Subcutaneous abdominal adipose tissue (tissue), 5 donors: ENCODE measurements at regions not wholly inside any gene's neighbourhood (a gene's known extent, or its start where the extent isn't known, plus 50 kb on each side); places are given as distances from the start of the nearest gene placed in this dataset.

Experiments
- H3K27ac ChIP-seq: one replicate; pipeline ENCODE4 v1.7.0; 2013; ENCODE audit warnings: low read depth, mild to moderate bottlenecking, inconsistent platforms, low read length, moderate library complexity
- H3K27me3 ChIP-seq, 5 donors: one replicate each; pipeline ENCODE4 v1.7.0; 2013; ENCODE audit warnings: low read length in 5 of 5, inconsistent platforms in 1 of 5; ENCODE audit not compliant: control insufficient read depth in 5 of 5, insufficient read depth in 4 of 5
- H3K36me3 ChIP-seq, 5 donors: one replicate each; pipeline ENCODE4 v1.7.0; 2013; ENCODE audit warnings: low read length in 5 of 5; ENCODE audit not compliant: control insufficient read depth in 5 of 5, insufficient read depth in 5 of 5
- H3K4me1 ChIP-seq, 5 donors: one replicate each; pipeline ENCODE4 v1.7.0; 2013; ENCODE audit warnings: low read length in 5 of 5, mild to moderate bottlenecking in 3 of 5, moderate library complexity in 1 of 5; ENCODE audit not compliant: control insufficient read depth in 5 of 5, insufficient read depth in 5 of 5
- H3K4me3 ChIP-seq, 5 donors: one replicate each; pipeline ENCODE4 v1.7.0; 2013; ENCODE audit warnings: low read length in 5 of 5, low read depth in 1 of 5
- H3K9ac ChIP-seq, 5 donors: one replicate each; pipeline ENCODE4 v1.7.0; 2013; ENCODE audit warnings: low read length in 5 of 5, mild to moderate bottlenecking in 4 of 5, moderate library complexity in 3 of 5
- H3K9me3 ChIP-seq, 5 donors: one replicate each; pipeline ENCODE4 v1.7.0; 2013; ENCODE audit warnings: low read length in 5 of 5; ENCODE audit not compliant: control insufficient read depth in 5 of 5
- donor health status: healthy.
- donor health status: healthy.
- donor health status: healthy.
- donor health status: healthy.
- donor health status: healthy.

- Histone ChIP-seq H3K4me1 (no peaks in the 10 kb centered on the region), H3K27ac (no peak overlapping the region), H3K36me3 (no peaks in the 10 kb centered on the region), H3K9ac (no peak overlapping the region), H3K9me3 (peaks cover 0 to 14% (median 0%) of the 10 kb centered on the region in 5 donors), H3K27me3 (no peaks in the 10 kb centered on the region), H3K4me3 (no peak overlapping the region)
These were observed 195.4 kb upstream of the PPP1R2C start for GRCh38 chrX:42973321-42973720.

- Histone ChIP-seq H3K27ac (no peak overlapping the region), H3K36me3 (no peaks in the 10 kb centered on the region), H3K27me3 (no peaks in the 10 kb centered on the region), H3K9me3 (peaks cover 0 to 14% (median 0%) of the 10 kb centered on the region in 5 donors), H3K4me3 (no peak overlapping the region), H3K4me1 (no peaks in the 10 kb centered on the region), H3K9ac (no peak overlapping the region)
These were observed 197.9 kb upstream of the PPP1R2C start for GRCh38 chrX:42975906-42976305.

- Histone ChIP-seq H3K27ac (no peak overlapping the region), H3K4me3 (no peak overlapping the region), H3K36me3 (no peaks in the 10 kb centered on the region), H3K27me3 (no peaks in the 10 kb centered on the region), H3K9me3 (peaks cover 0 to 14% (median 0%) of the 10 kb centered on the region in 5 donors), H3K9ac (no peak overlapping the region), H3K4me1 (no peaks in the 10 kb centered on the region)
These were observed 198.9 kb upstream of the PPP1R2C start for GRCh38 chrX:42976746-42977366.

GRCh38 chrX:42978655-42979379, 200.9 kb upstream of the PPP1R2C start:
- H3K27ac ChIP-seq, result no peak overlapping the region
- H3K9me3 ChIP-seq, result peaks cover 0 to 14% (median 0%) of the 10 kb centered on the region in 5 donors
- no peak overlapping the region for H3K9ac ChIP-seq
- H3K4me3 ChIP-seq, result no peak overlapping the region
- H3K4me1 ChIP-seq, result no peaks in the 10 kb centered on the region
- H3K36me3 ChIP-seq, result no peaks in the 10 kb centered on the region
- H3K27me3 ChIP-seq, result no peaks in the 10 kb centered on the region

DNA sequence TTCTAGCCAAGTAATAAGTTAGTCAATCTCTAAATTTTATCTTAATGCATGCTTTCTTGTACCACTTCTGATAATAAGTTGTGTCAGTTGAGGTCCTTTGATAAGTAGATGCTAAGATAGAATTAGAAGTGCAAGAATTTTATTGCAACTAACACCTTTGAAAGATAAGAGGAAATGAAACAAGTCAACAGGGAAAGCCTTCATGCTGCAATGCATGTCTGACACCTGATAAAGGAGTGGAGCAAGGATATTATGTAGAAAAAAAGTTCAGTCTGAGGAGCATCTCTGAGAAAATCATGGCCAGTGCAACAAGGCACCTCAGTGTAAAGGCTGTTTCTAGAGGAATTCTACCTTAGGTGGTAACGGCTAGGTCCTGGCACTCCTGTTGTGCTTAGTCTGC, 210.7 kb upstream of the PPP1R2C start:
- H3K4me3 ChIP-seq, result no peak overlapping the region
- H3K36me3 ChIP-seq, result no peaks in the 10 kb centered on the region
- H3K9me3 ChIP-seq, result no peaks in the 10 kb centered on the region
- peaks cover 0 to 7% (median 0%) of the 10 kb centered on the region in 5 donors for H3K27me3 ChIP-seq
- no peak overlapping the region for H3K9ac ChIP-seq
- no peak overlapping the region for H3K27ac ChIP-seq
- no peaks in the 10 kb centered on the region for H3K4me1 ChIP-seq

DNA sequence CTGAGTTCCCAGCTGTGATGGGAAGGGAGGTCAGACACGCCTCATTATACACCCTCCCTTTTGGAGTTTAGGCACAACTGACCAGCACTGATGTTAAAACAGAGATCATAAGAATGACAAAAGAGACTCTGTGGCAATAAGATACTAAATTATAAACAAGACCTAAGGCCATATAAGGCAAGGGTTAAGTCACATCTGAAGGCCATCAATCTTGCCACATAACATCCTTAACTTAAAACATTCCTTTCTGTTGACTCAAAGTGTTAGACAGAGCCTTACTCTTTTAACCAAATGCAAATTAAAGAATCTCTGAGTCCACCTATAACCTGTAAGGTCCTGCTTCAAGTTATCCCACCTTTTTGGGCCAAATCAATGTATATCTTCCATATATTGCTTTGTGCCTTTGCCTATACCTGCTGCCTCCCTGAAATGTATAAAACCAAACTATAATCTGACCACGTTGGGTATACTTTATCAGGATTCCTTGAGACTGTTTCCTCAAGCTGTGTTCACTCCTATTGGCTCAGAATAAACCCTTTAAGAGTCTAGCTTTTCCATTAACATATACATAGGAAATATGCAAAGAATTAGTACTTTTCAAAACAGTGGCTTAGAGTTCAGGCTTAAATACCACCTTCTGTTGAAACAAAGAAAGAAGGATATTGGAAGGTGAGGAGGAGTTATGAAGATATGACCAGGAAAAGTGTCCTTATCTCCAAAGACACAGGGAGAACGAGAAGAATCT, 214.4 kb upstream of the PPP1R2C start:
- H3K9ac ChIP-seq, result no peak overlapping the region
- peaks cover 0 to 4% (median 0%) of the 10 kb centered on the region in 5 donors for H3K27me3 ChIP-seq
- H3K4me3 ChIP-seq, result no peak overlapping the region
- no peaks in the 10 kb centered on the region for H3K4me1 ChIP-seq
- no peaks in the 10 kb centered on the region for H3K9me3 ChIP-seq
- H3K27ac ChIP-seq, result no peak overlapping the region
- H3K36me3 ChIP-seq, result no peaks in the 10 kb centered on the region

DNA sequence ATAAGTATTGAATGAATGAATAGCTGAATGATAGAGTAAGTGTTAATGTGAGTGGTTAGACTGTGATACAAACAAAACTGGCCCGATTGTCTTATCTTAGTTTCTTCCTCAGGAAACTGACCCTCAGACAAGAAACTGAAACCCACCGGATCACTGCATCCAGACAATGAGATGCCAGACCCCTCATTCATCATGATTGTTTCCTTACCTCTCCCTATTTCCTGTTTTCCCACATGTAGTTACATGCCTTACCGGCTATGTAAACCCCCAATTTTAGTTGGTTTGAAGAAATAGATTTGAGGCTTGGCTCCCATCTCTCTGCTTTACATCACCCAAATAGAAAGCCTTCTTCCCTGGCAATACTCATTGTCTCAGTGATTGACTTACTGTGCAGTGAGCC, 218.9 kb upstream of the PPP1R2C start:
- H3K9ac ChIP-seq, result no peak overlapping the region
- H3K27me3 ChIP-seq, result no peaks in the 10 kb centered on the region
- H3K4me1 ChIP-seq, result no peaks in the 10 kb centered on the region
- no peaks in the 10 kb centered on the region for H3K36me3 ChIP-seq
- H3K9me3 ChIP-seq, result no peaks in the 10 kb centered on the region
- H3K4me3 ChIP-seq, result no peak overlapping the region
- H3K27ac ChIP-seq, result no peak overlapping the region

DNA sequence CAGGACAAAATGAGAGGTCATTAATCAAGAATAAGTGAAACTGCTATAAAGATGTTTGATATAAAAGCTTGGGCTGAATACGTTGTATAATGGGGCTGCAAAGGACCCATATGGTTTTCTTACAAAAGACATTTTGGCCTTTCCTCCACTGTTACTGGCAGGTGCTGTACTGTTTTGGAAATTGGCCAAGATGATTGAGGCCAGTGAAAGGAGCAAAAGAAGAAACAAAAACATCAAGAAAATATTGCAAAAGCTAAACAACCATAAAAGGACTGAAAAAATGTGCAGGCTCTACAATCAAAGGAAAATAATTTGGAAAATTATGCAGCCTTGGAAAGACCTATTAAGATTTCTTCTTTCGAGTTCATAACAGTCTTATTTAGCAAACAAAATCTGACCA, 222.2 kb upstream of the PPP1R2C start:
- Histone ChIP-seq H3K9ac (no peak overlapping the region), H3K4me3 (no peak overlapping the region), H3K27ac (no peak overlapping the region), H3K9me3 (no peaks in the 10 kb centered on the region), H3K27me3 (no peaks in the 10 kb centered on the region), H3K36me3 (no peaks in the 10 kb centered on the region), H3K4me1 (no peaks in the 10 kb centered on the region)

DNA sequence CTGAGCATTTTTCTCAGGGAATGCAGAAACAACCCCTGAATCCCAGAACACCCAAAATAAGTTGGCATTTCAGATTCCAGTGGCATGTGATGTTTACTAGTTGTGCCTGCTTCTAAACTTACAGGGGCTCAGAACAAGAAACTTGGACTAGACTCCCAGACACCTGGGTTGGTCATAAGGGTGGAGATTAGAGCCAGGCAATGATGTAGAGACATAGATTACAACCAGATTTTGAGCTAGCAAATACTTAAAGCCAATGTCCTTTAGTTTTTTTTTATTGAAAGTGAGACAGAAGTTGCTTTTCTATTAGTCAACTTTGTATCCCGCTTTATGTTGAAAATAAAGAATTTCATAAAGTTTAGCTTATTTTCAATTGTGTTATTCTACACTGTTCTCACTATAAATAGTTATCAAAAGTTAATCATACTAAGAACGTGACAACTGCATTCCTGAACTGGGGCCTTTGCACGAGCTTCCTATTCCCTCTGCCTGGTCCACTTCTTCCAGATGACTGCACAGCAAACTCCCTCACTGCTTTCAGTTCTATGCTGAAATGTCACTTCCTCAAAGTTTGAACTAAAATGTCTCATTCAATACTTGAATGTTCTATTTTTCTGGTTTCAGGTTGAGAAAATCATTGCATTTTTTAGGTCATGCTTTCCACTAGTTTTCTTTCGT, 224.7 kb upstream of the PPP1R2C start:
- Histone ChIP-seq H3K27ac (no peak overlapping the region), H3K4me3 (no peak overlapping the region), H3K9me3 (no peaks in the 10 kb centered on the region), H3K27me3 (no peaks in the 10 kb centered on the region), H3K4me1 (no peaks in the 10 kb centered on the region), H3K36me3 (no peaks in the 10 kb centered on the region), H3K9ac (no peak overlapping the region)

GRCh38 chrX:43003204-43003565, 225.2 kb upstream of the PPP1R2C start:
- H3K27me3 ChIP-seq, result no peaks in the 10 kb centered on the region
- no peak overlapping the region for H3K4me3 ChIP-seq
- H3K9me3 ChIP-seq, result no peaks in the 10 kb centered on the region
- no peaks in the 10 kb centered on the region for H3K36me3 ChIP-seq
- no peak overlapping the region for H3K27ac ChIP-seq
- no peak overlapping the region for H3K9ac ChIP-seq
- no peaks in the 10 kb centered on the region for H3K4me1 ChIP-seq
